B cell (primary cell): ENCODE measurements at regions not wholly inside any gene's neighbourhood (a gene's known extent, or its start where the extent isn't known, plus 50 kb on each side); places are given as distances from the start of the nearest gene placed in this dataset.
A peak's percentile ranks its signal among the peaks of the same experiment; 100 is the strongest.

Experiments
- ATAC-seq: fragments of 200-7000 bp; cut with Tn5 transposase; one replicate; pipeline ENCODE4 v1.10.0; 2021; ENCODE audit warnings: low read depth, mild to moderate bottlenecking, moderate number of reproducible peaks, moderate library complexity
- CTCF ChIA-PET: fragments of 350-600 bp; sonication (Branson Sonifier 250); formaldehyde crosslinking; loops from one replicate; lab custom pipeline; 2021; ENCODE audit warnings: antibody characterized with exemption, inconsistent platforms; lab: Charles Lee
- POLR2A ChIA-PET: fragments of 350-600 bp; sonication (Branson Sonifier 250); formaldehyde crosslinking; loops from one replicate; lab custom pipeline; 2021; ENCODE audit warnings: antibody characterized with exemption; lab: Charles Lee
- DNase-seq: peaks from one replicate; pipeline ENCODE4 v3.0.0; 2013
- H2AFZ ChIP-seq: 2 replicates; pipeline ENCODE4 v1.6.1; 2012; ENCODE audit warnings: mild to moderate bottlenecking, low read depth, low read length; ENCODE audit not compliant: insufficient read depth, poor library complexity, severe bottlenecking
- H3K27ac ChIP-seq, 2 donors: 1 replicate in 1 of 2; 2 replicates in 1 of 2; pipeline ENCODE4 v1.5.1; 2012 to 2013; ENCODE audit warnings: low read length in 2 of 2, mild to moderate bottlenecking in 2 of 2, moderate library complexity in 1 of 2
- H3K27me3 ChIP-seq, 4 experiments: fragments of 200-600 bp in 1 of 4; sonication (generic) in 1 of 4; replicated peaks in 1 of 4; 1 replicate in 2 of 4; 2 replicates in 2 of 4; pipeline versions ENCODE4 v1.6.1 to v1.7.0; 2013 to 2016; ENCODE audit warnings: low read length in 3 of 4, mild to moderate bottlenecking in 2 of 4, mixed read lengths in 1 of 4, moderate library complexity in 1 of 4; ENCODE audit not compliant: insufficient read depth in 4 of 4, control insufficient read depth in 3 of 4; ENCODE audit errors: control extremely low read depth in 1 of 4
- H3K36me3 ChIP-seq, 2 experiments: replicated peaks in 1 of 2; 1 replicate in 1 of 2; 2 replicates in 1 of 2; pipeline versions ENCODE4 v1.6.1 to v1.7.1; 2013; ENCODE audit warnings: low read length in 1 of 2; ENCODE audit not compliant: insufficient read depth in 2 of 2, control insufficient read depth in 1 of 2; ENCODE audit errors: control extremely low read depth in 1 of 2, extremely low read depth in 1 of 2
- H3K4me1 ChIP-seq, 2 donors: fragments of 200-600 bp in 1 of 2; sonication (generic) in 1 of 2; 1 replicate in 1 of 2; 2 replicates in 1 of 2; pipeline versions ENCODE4 v1.5.1 to v1.6.1; 2013 to 2017; ENCODE audit warnings: low read length in 2 of 2; ENCODE audit not compliant: control insufficient read depth in 2 of 2, insufficient read depth in 2 of 2
- H3K4me2 ChIP-seq: replicated peaks from 2 replicates; pipeline ENCODE3; 2012; ENCODE audit warnings: mild to moderate bottlenecking, low read depth, low read length; ENCODE audit not compliant: poor library complexity, severe bottlenecking
- H3K4me3 ChIP-seq, 5 experiments: fragments of 200-600 bp in 1 of 5; sonication (generic) in 1 of 5; 1 replicate in 3 of 5; 2 replicates in 2 of 5; pipeline versions ENCODE4 v1.5.1 to v1.7.0; 2011 to 2016; ENCODE audit warnings: low read length in 4 of 5, mild to moderate bottlenecking in 4 of 5, low read depth in 2 of 5, control low read depth in 1 of 5, moderate library complexity in 1 of 5; ENCODE audit not compliant: insufficient read depth in 1 of 5; ENCODE audit errors: control extremely low read depth in 1 of 5, extremely low read depth in 1 of 5
- H3K79me2 ChIP-seq: fragments of 200-600 bp; sonication (generic); one replicate; pipeline ENCODE4 v1.6.0; 2016; ENCODE audit warnings: low read length; ENCODE audit not compliant: control insufficient read depth, insufficient read depth
- H3K9ac ChIP-seq: fragments of 200-600 bp; sonication (generic); 2 replicates; pipeline ENCODE4 v1.6.1; 2017; ENCODE audit warnings: mild to moderate bottlenecking, low read length, moderate library complexity
- H3K9me3 ChIP-seq, 3 donors: one replicate each; pipeline versions ENCODE4 v1.6.1 to v1.7.1; 2013; ENCODE audit warnings: low read length in 2 of 3; ENCODE audit not compliant: control insufficient read depth in 2 of 3, insufficient read depth in 1 of 3; ENCODE audit errors: control extremely low read depth in 1 of 3
- H4K20me1 ChIP-seq: 2 replicates; pipeline ENCODE4 v1.6.0; 2012; ENCODE audit warnings: mild to moderate bottlenecking, low read length; ENCODE audit not compliant: insufficient read depth, control insufficient read depth, poor library complexity, severe bottlenecking
- H3K27ac Mint-ChIP-seq: one replicate; pipeline ENCODE4 v1.8.0; 2021; ENCODE audit warnings: mixed read lengths
- H3K27me3 Mint-ChIP-seq: one replicate; pipeline ENCODE4 v1.8.0; 2021; ENCODE audit warnings: mixed read lengths
- H3K4me1 Mint-ChIP-seq: one replicate; pipeline ENCODE4 v1.8.0; 2021; ENCODE audit warnings: mixed read lengths
- H3K4me3 Mint-ChIP-seq: one replicate; pipeline ENCODE4 v1.8.0; 2021; ENCODE audit warnings: mixed read lengths
- H3K9me3 Mint-ChIP-seq: one replicate; pipeline ENCODE4 v1.8.0; 2022; ENCODE audit warnings: mixed read lengths; ENCODE audit not compliant: insufficient read depth
- CTCF ChIP-seq: fragments of 200-600 bp; IDR thresholded peaks from one replicate; pipeline ENCODE4 v1.8.0; 2022; ENCODE audit warnings: antibody characterized with exemption, mild to moderate bottlenecking
- EZH2 ChIP-seq: IDR thresholded peaks from 2 replicates; pipeline ENCODE4 v1.6.1; 2012; ENCODE audit warnings: borderline replicate concordance, low read depth, mild to moderate bottlenecking, moderate library complexity, low read length; ENCODE audit not compliant: insufficient read depth, poor library complexity, severe bottlenecking
- WGBS: methylation state at CpG from one replicate; pipeline ENCODE4 v1.1.5; 2013; ENCODE audit warnings: missing lambda C conversion rate; ENCODE audit not compliant: insufficient coverage; 5-methylcytosine and 5-hydroxymethylcytosine counted together
- intact Hi-C: fragments of 100-400 bp; cut with micrococcal nuclease; formaldehyde crosslinking; loops from one replicate; pipeline ENCODE4 v1.10.0; 2022

- peak overlapping the region; percentile 28 for H3K27ac Mint-ChIP-seq
- H3K9me3 ChIP-seq = no peaks in the 10 kb centered on the region
- peak overlapping the region; percentile 94 for H3K9ac ChIP-seq
- no peaks in the 10 kb centered on the region for H3K36me3 ChIP-seq
- peak overlapping the region; percentile 87 for H3K4me2 ChIP-seq
- CTCF ChIA-PET = interaction anchor here (0.7 to 9.9 kb wide), 18 partner anchors 14 to 393 kb away, joined by 3 to 249 read pairs (median 5); no protein-coding TSS in a partner anchor
- H3K4me1 ChIP-seq = peaks cover 55 to 62% of the 10 kb centered on the region in 2 donors
- peak overlapping the region; percentile 95 for H3K4me3 Mint-ChIP-seq
- POLR2A ChIA-PET = interaction anchor here (0.6 to 2.6 kb wide), 2 partner anchors 81 to 1711 kb away, joined by 4 to 14 read pairs; no protein-coding TSS in a partner anchor
- DNase-seq (peak; percentile 77), ATAC-seq (no peak)
- no peak for TF ChIP-seq EZH2
- TF ChIP-seq CTCF = peak; percentile 77
- H3K27me3 Mint-ChIP-seq = no peaks in the 10 kb centered on the region
- no peaks in the 10 kb centered on the region for H3K27me3 ChIP-seq
- intact Hi-C loops = loop anchor here (1.0 to 5.0 kb wide), 7 partner anchors 77 to 655 kb away; no protein-coding TSS in a partner anchor
- 50% methylated on average over 2 of the region's 2 CpGs for WGBS
- no peak overlapping the region for H2AFZ ChIP-seq
- peaks cover 61% of the 10 kb centered on the region for H3K4me1 Mint-ChIP-seq
- no peaks in the 10 kb centered on the region for H3K9me3 Mint-ChIP-seq
- peaks cover 70% of the 10 kb centered on the region for H3K79me2 ChIP-seq
- peak overlapping the region; percentile 50 to 97 for H3K27ac ChIP-seq
- H3K4me3 ChIP-seq = peak overlapping the region; percentile 26 to 96 (median 87)
- peaks cover 5% of the 10 kb centered on the region for H4K20me1 ChIP-seq
Measured at GRCh38 chr14:71322655-71323250, 415.5 kb downstream of the PCNX1 start.

GRCh38 chr14:71324767-71325272, 417.6 kb downstream of the PCNX1 start:
- Histone ChIP-seq H3K36me3 (no peaks in the 10 kb centered on the region), H3K27me3 (no peaks in the 10 kb centered on the region), H3K79me2 (peaks cover 91% of the 10 kb centered on the region), H3K27ac (peak overlapping the region; percentile 44 to 81), H3K9me3 (no peaks in the 10 kb centered on the region), H2AFZ (no peak overlapping the region), H4K20me1 (peaks cover 26% of the 10 kb centered on the region), H3K4me1 (peaks cover 65 to 68% of the 10 kb centered on the region in 2 donors), H3K4me3 (peak overlapping the region in 3 of 5 experiments; percentile 5 to 34 (median 15)), H3K4me2 (peak overlapping the region; percentile 87), H3K9ac (peak overlapping the region; percentile 19)
- Mint-ChIP-seq H3K9me3 (no peaks in the 10 kb centered on the region), H3K27me3 (no peaks in the 10 kb centered on the region), H3K4me1 (peaks cover 73% of the 10 kb centered on the region), H3K27ac (peak overlapping the region; percentile 80), H3K4me3 (peak overlapping the region; percentile 84)
- intact Hi-C loops = loop anchor here (5.0 kb wide), 4 partner anchors 172 to 658 kb away; no protein-coding TSS in a partner anchor
- WGBS = 32% methylated on average over 3 of the region's 6 CpGs
- POLR2A ChIA-PET = interaction anchor here (0.6 to 1.4 kb wide), 2 partner anchors 79 to 92 kb away, joined by 4 to 8 read pairs; no protein-coding TSS in a partner anchor
- peak; percentile 84 for DNase-seq
- no peak for TF ChIP-seq EZH2
- CTCF ChIA-PET = interaction anchor here (0.8 to 9.9 kb wide), 9 partner anchors 32 to 428 kb away, joined by 3 to 249 read pairs (median 4); no protein-coding TSS in a partner anchor
- ATAC-seq = peak; percentile 4
